Right lobe of liver (tissue), 4 donors: ENCODE measurements at regions not wholly inside any gene's neighbourhood (a gene's known extent, or its start where the extent isn't known, plus 50 kb on each side); places are given as distances from the start of the nearest gene placed in this dataset.

Experiments
- CTCF ChIP-seq, 4 donors: fragments of 200-600 bp in 3 of 4; fragments of 450-650 bp in 1 of 4; IDR thresholded peaks; one replicate each; pipeline versions ENCODE4 v1.5.1 to v1.8.0; 2016 to 2022; ENCODE audit warnings: antibody characterized with exemption in 4 of 4, mild to moderate bottlenecking in 2 of 4
- POLR2A ChIP-seq: fragments of 450-650 bp; IDR thresholded peaks from one replicate; pipeline ENCODE4 v1.6.1; 2017; ENCODE audit warnings: antibody characterized with exemption, mild to moderate bottlenecking
- donor health status: DM: no; HTN: no; CAD: no.
- donor health status: DM: no; HTN: no; CAD: no.
- donor health status: DM: no; HTN: yes; CAD: no.

- no peak for TF ChIP-seq CTCF (IDR thresholded peaks at IDR 0.05)
- TF ChIP-seq POLR2A: no peak
These were observed 113.3 kb upstream of the CDC14C start for GRCh38 chr7:48811071-48811470.
